Retinal pigment epithelial cell (primary cell): ENCODE measurements at regions not wholly inside any gene's neighbourhood (a gene's known extent, or its start where the extent isn't known, plus 50 kb on each side); places are given as distances from the start of the nearest gene placed in this dataset.

Experiments used
- DNase-seq: peaks from one replicate; pipeline ENCODE4 v3.0.0-alpha.2; 2010; ENCODE audit warnings: low read depth
- H3K4me3 ChIP-seq: 2 replicates; pipeline ENCODE4 v1.5.1; 2011; ENCODE audit warnings: mild to moderate bottlenecking, low read length, control low read depth, moderate library complexity
- TF ChIP-seq, protein P1 (sequence below): conservative IDR thresholded peaks from 2 replicates; pipeline ENCODE4 v1.5.1; 2011; ENCODE audit warnings: low read depth, low read length, control low read depth, inconsistent platforms

GRCh38 chr2:239675826-239676715, 275.3 kb upstream of the HDAC4 start:
- TF ChIP-seq, protein P1, sequence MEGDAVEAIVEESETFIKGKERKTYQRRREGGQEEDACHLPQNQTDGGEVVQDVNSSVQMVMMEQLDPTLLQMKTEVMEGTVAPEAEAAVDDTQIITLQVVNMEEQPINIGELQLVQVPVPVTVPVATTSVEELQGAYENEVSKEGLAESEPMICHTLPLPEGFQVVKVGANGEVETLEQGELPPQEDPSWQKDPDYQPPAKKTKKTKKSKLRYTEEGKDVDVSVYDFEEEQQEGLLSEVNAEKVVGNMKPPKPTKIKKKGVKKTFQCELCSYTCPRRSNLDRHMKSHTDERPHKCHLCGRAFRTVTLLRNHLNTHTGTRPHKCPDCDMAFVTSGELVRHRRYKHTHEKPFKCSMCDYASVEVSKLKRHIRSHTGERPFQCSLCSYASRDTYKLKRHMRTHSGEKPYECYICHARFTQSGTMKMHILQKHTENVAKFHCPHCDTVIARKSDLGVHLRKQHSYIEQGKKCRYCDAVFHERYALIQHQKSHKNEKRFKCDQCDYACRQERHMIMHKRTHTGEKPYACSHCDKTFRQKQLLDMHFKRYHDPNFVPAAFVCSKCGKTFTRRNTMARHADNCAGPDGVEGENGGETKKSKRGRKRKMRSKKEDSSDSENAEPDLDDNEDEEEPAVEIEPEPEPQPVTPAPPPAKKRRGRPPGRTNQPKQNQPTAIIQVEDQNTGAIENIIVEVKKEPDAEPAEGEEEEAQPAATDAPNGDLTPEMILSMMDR: no peak
- DNase-seq: no peak
- no peak overlapping the region for H3K4me3 ChIP-seq

GRCh38 chr2:239674981-239675825, 274.4 kb upstream of the HDAC4 start:
- TF ChIP-seq, protein P1: no peak
- H3K4me3 ChIP-seq: no peak overlapping the region
- no peak for DNase-seq

GRCh38 chr2:239674101-239674980, 273.5 kb upstream of the HDAC4 start:
- no peak overlapping the region for H3K4me3 ChIP-seq
- TF ChIP-seq, protein P1: no peak
- DNase-seq: no peak

DNA sequence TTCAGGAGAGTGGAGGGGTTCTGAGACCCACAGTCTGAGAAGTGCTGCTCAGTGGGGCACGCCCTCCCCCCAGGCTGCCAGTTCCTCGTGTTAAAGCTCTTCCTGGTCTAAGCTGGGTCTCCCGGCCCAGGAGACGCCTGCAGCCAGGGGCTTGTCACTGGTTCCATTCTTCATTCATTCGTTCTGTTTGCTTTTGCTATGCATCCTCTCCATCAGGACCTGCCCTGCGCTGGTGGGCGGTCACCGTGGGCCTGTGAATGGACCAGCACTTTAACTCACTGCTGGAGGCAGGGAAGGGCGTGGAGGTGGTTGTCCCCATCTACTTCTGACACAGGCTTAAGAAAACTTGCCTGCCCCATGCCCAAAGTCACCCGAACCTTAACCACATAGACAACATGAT, 272.8 kb upstream of the HDAC4 start:
- TF ChIP-seq, protein P1: no peak
- no peak overlapping the region for H3K4me3 ChIP-seq
- no peak for DNase-seq

DNA sequence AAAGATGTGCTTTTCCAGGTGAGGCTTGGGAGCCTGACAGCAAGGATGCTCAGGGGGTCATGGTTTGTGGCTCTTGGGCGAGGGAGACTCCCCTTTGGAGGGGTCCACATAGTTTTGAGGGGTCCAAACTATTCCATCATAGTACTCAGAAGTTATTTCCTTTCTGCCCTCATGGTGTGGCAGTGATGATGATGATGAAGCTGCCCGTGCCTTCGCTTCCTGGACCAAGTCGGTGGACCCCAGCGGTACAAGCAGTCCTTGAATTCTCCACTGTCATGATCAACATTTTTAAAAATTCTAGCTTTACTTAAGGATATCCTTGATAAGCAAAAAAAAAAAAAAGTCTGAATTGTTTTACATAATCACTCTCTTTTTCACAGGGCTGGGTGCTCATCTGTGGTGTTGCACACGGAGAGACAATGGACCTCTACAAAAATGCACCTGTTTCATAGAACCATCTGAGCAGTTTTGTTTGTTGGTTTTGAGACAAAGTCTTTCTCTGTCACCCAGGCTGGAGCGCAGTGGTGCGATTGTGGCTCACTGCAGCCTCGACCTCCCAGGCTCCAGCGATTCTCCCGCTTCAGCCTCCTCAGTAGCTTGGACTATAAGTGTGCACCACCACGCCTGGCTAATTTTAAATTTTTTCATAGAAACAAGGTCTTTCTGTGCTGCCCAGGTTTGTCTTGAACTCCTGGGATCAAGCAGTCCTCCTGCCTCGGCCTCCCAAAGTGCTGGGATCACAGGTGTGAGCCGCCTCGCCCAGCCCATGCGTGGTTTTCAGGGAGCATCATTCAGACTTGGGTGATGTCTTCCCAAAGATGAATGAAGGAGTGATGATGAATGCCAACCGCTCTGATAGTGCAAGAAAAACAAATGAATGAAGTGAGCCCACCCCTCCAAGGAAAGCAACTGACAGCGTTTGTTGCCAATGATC, 271.4 kb upstream of the HDAC4 start:
- no peak for DNase-seq
- TF ChIP-seq, protein P1: no peak
- no peak overlapping the region for H3K4me3 ChIP-seq

DNA sequence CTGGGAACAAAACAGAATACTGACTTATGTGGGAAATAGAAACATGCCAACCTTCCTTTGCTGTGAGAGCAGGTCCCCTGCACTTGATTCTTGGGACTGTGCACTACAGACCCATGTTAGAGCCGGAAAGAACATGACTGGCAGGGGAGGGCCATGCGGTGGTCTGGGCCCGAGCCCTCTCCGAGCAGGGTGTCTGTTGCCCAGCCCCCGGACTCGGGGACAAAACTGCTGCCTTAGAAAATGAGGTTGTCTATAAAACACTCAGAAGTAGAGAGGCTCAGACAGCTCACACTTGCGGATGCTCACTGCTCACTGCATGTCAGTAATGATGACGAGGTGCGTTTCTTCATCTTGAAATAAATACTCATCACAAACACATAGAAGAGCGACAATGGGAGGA, 270.7 kb upstream of the HDAC4 start:
- DNase-seq: no peak
- no peak overlapping the region for H3K4me3 ChIP-seq
- TF ChIP-seq, protein P1: no peak
